HCT116 (cell line): ENCODE measurements at regions not wholly inside any gene's neighbourhood (a gene's known extent, or its start where the extent isn't known, plus 50 kb on each side); places are given as distances from the start of the nearest gene placed in this dataset.

ENCODE experiments used
- ATAC-seq: fragments of 200-7000 bp; cut with Tn5 transposase; 2 replicates; pipeline ENCODE4 v1.9.1; 2020; ENCODE audit warnings: mild to moderate bottlenecking, moderate library complexity
- BruUV-seq: library from RNA; stranded (reverse); fragments of 400-500 nt; replicated peaks from 2 replicates; lab custom pipeline; 2021; lab: Mats Ljungman, UMichigan
- CTCF ChIA-PET: fragments of 300-600 bp; sonication (Branson Sonifier 250); formaldehyde crosslinking; loops from one replicate; lab custom pipeline; 2021; ENCODE audit warnings: antibody characterized with exemption; lab: Charles Lee
- POLR2A ChIA-PET: fragments of 300-600, 350-600 bp; sonication (Branson Sonifier 250); formaldehyde crosslinking; loops from one replicate; lab custom pipeline; 2021; ENCODE audit warnings: antibody characterized with exemption; lab: Charles Lee
- RAD21 ChIA-PET, 2 experiments: fragments of 300-600 bp; sonication (Branson Sonifier 250); formaldehyde crosslinking; loops; one replicate each; lab custom pipeline; 2023; ENCODE audit warnings: low total read pairs in 2 of 2; ENCODE audit not compliant: uncharacterized antibody in 2 of 2, unreplicated experiment in 2 of 2, low non-redundant PET in 1 of 2; lab: Charles Lee
- DNase-seq: peaks from one replicate; pipeline ENCODE4 v3.0.0-alpha.2; 2010; ENCODE audit warnings: low read depth, low spot score
- H2AFZ ChIP-seq: fragments of 200-600 bp; shearing (Covaris generic), sonication (generic); 2 replicates; pipeline ENCODE4 v1.6.1; 2017; ENCODE audit warnings: low read depth, mixed run types, mixed read lengths, antibody characterized with exemption, low read length; ENCODE audit not compliant: poor library complexity, severe bottlenecking
- H3K27ac ChIP-seq: 2 replicates; pipeline ENCODE4 v1.5.1; 2012; ENCODE audit warnings: low read depth, low read length
- H3K27me3 ChIP-seq: fragments of 200-600 bp; sonication (generic); 2 replicates; pipeline ENCODE4 v1.6.1; 2016; ENCODE audit warnings: mixed run types, low read length, mixed read lengths; ENCODE audit not compliant: insufficient read depth
- H3K36me3 ChIP-seq, 2 experiments: fragments of 200-500 bp in 1 of 2; fragments of 200-600 bp in 1 of 2; sonication (Bioruptor generic) in 1 of 2; sonication (generic) in 1 of 2; 2 replicates each; pipeline versions ENCODE4 v1.5.1 to v1.6.1; 2014 to 2016; ENCODE audit warnings: low read length in 2 of 2, inconsistent platforms in 1 of 2, mixed read lengths in 1 of 2, mixed run types in 1 of 2; ENCODE audit not compliant: insufficient read depth in 2 of 2, control insufficient read depth in 1 of 2
- H3K4me1 ChIP-seq, 2 experiments: fragments of 200-600 bp in 1 of 2; sonication (generic) in 1 of 2; 2 replicates each; pipeline versions ENCODE4 v1.5.1 to v1.6.1; 2012 to 2017; ENCODE audit warnings: low read length in 2 of 2, inconsistent platforms in 1 of 2, mild to moderate bottlenecking in 1 of 2, mixed read lengths in 1 of 2, mixed run types in 1 of 2, moderate library complexity in 1 of 2; ENCODE audit not compliant: insufficient read depth in 2 of 2, control insufficient read depth in 1 of 2
- H3K4me2 ChIP-seq: fragments of 200-600 bp; sonication (generic); 2 replicates; pipeline ENCODE4 v1.6.1; 2017; ENCODE audit warnings: mixed run types, low read length, mixed read lengths
- H3K4me3 ChIP-seq, 2 experiments: fragments of 200-600 bp in 1 of 2; sonication (generic) in 1 of 2; replicated peaks in 1 of 2; 2 replicates each; pipeline ENCODE4 v1.5.1; 2011 to 2016; ENCODE audit warnings: low read length in 2 of 2, control low read depth in 1 of 2, low read depth in 1 of 2, mild to moderate bottlenecking in 1 of 2, mixed read lengths in 1 of 2, mixed run types in 1 of 2
- H3K79me2 ChIP-seq: fragments of 200-600 bp; sonication (generic); 2 replicates; pipeline ENCODE4 v1.6.1; 2017; ENCODE audit warnings: mild to moderate bottlenecking, mixed run types, low read length, moderate library complexity, mixed read lengths; ENCODE audit not compliant: insufficient read depth
- H3K9ac ChIP-seq: fragments of 200-600 bp; sonication (generic); 2 replicates; pipeline ENCODE4 v1.6.1; 2016; ENCODE audit warnings: low read length, mixed read lengths
- H3K9me2 ChIP-seq: fragments of 200-600 bp; sonication (generic), shearing (Covaris generic); 2 replicates; pipeline ENCODE4 v1.6.1; 2017; ENCODE audit warnings: mixed run types, mild to moderate bottlenecking, moderate library complexity; ENCODE audit not compliant: insufficient read depth
- H3K9me3 ChIP-seq, 2 experiments: fragments of 200-500 bp in 1 of 2; fragments of 200-600 bp in 1 of 2; sonication (Bioruptor generic) in 1 of 2; sonication (generic) in 1 of 2; 2 replicates each; pipeline ENCODE4 v1.6.1; 2014 to 2017; ENCODE audit warnings: low read length in 2 of 2, mixed read lengths in 2 of 2, inconsistent platforms in 1 of 2, low read depth in 1 of 2, mild to moderate bottlenecking in 1 of 2, mixed run types in 1 of 2, moderate library complexity in 1 of 2; ENCODE audit not compliant: control insufficient read depth in 1 of 2, insufficient read depth in 1 of 2
- H4K20me1 ChIP-seq: fragments of 200-600 bp; sonication (generic), shearing (Covaris generic); 2 replicates; pipeline ENCODE4 v1.6.1; 2017; ENCODE audit warnings: mixed run types, mild to moderate bottlenecking, moderate library complexity; ENCODE audit not compliant: insufficient read depth
- ATF3 ChIP-seq: IDR thresholded peaks from 2 replicates; pipeline ENCODE4 v1.6.1; 2012
- CBX3 ChIP-seq: IDR thresholded peaks from 2 replicates; pipeline ENCODE4 v1.6.1; 2012; ENCODE audit warnings: low read depth
- CEBPB ChIP-seq: IDR thresholded peaks from 2 replicates; pipeline ENCODE4 v1.6.1; 2012; ENCODE audit warnings: low read depth
- CTCF ChIP-seq, 3 experiments: fragments of 200-600 bp in 1 of 3; sonication (generic) in 1 of 3; IDR thresholded peaks in 2 of 3; conservative IDR thresholded peaks in 1 of 3; 2 replicates each; pipeline ENCODE4 v1.5.1; 2012 to 2017; ENCODE audit warnings: low read depth in 2 of 3, low read length in 2 of 3, antibody characterized with exemption in 1 of 3, borderline replicate concordance in 1 of 3, control low read depth in 1 of 3, mild to moderate bottlenecking in 1 of 3, mixed read lengths in 1 of 3, mixed run types in 1 of 3, moderate library complexity in 1 of 3; ENCODE audit not compliant: insufficient read depth in 1 of 3
- ELF1 ChIP-seq: IDR thresholded peaks from 2 replicates; pipeline ENCODE4 v1.6.1; 2012; ENCODE audit warnings: low read depth, borderline replicate concordance
- EZH2 ChIP-seq: fragments of 200-600 bp; sonication (generic); IDR thresholded peaks from 2 replicates; pipeline ENCODE4 v1.6.1; 2017; ENCODE audit warnings: antibody characterized with exemption, mixed run types
- FOSL1 ChIP-seq: IDR thresholded peaks from 2 replicates; pipeline ENCODE4 v1.6.1; 2012; ENCODE audit warnings: low read depth
- RAD21 ChIP-seq: IDR thresholded peaks from 2 replicates; pipeline ENCODE4 v1.6.1; 2012; ENCODE audit warnings: low read depth, mild to moderate bottlenecking
- TCF7L2 ChIP-seq: IDR thresholded peaks from 2 replicates; pipeline ENCODE4 v1.7.0; 2011; ENCODE audit warnings: borderline replicate concordance, inconsistent platforms; ENCODE audit not compliant: insufficient read depth, insufficient read length; ENCODE audit errors: extremely low read depth
- ZBTB33 ChIP-seq: IDR thresholded peaks from 2 replicates; pipeline ENCODE4 v1.6.1; 2011; ENCODE audit warnings: mild to moderate bottlenecking, low read length, moderate library complexity; ENCODE audit not compliant: insufficient replicate concordance; ENCODE audit errors: extremely low read depth
- ZFX ChIP-seq: fragments of 450-650 bp; IDR thresholded peaks from 2 replicates; pipeline ENCODE4 v1.6.1; 2017
- intact Hi-C: fragments of 100-400 bp; cut with micrococcal nuclease; formaldehyde crosslinking; loops from 2 replicates; pipeline ENCODE4 v1.10.0; 2022

- TF ChIP-seq CTCF (IDR thresholded peaks at IDR 0.05 in 2 of 3, conservative IDR thresholded peaks at IDR 0.05 in 1 of 3; ENCODE audit: borderline replicate concordance in 1 of 3, insufficient read depth in 1 of 3, low read depth in 2 of 3, low read length in 2 of 3): no peak
- TF ChIP-seq FOSL1: no peak
- no peak for TF ChIP-seq ZBTB33
- no peak for TF ChIP-seq CBX3
- TF ChIP-seq ATF3: no peak
- no peak for TF ChIP-seq RAD21
- no peak for TF ChIP-seq ZFX
- TF ChIP-seq, all 23 proteins: peak for 0
These were observed 576.4 kb upstream of the SLIT2 start (continued) for GRCh38 chr4:19675172-19675811.

GRCh38 chr4:19659101-19659500 is 592.6 kb upstream of the SLIT2 start:
- ChIA-PET POLR2A (no interaction called here), CTCF (no interaction called here), RAD21 (no interaction called here)
- H3K4me1 ChIP-seq: no peaks in the 10 kb centered on the region
- no peak for TF ChIP-seq ELF1
- no peak for TF ChIP-seq TCF7L2
- no peak for TF ChIP-seq EZH2
- no peak for TF ChIP-seq CEBPB
- no peak overlapping the region for H3K27ac ChIP-seq
- H3K27me3 ChIP-seq: no peaks in the 10 kb centered on the region
- H3K4me3 ChIP-seq: no peak overlapping the region
- H3K9ac ChIP-seq: no peak overlapping the region
- H3K4me2 ChIP-seq: no peak overlapping the region
- no TSS peak for BruUV-seq
- H4K20me1 ChIP-seq: no peaks in the 10 kb centered on the region
- DNase-seq: no peak
- intact Hi-C loops: no loop called here
- H3K9me2 ChIP-seq: no peaks in the 10 kb centered on the region
- H3K36me3 ChIP-seq: no peaks in the 10 kb centered on the region
- ATAC-seq: no peak
- H3K9me3 ChIP-seq: no peaks in the 10 kb centered on the region
- no peaks in the 10 kb centered on the region for H3K79me2 ChIP-seq
- H2AFZ ChIP-seq: no peak overlapping the region
